Activated naive CD8-positive, alpha-beta T cell treated with anti-CD3 and anti-CD28 coated beads for 36 hours (primary cell): ENCODE measurements at regions not wholly inside any gene's neighbourhood (a gene's known extent, or its start where the extent isn't known, plus 50 kb on each side); places are given as distances from the start of the nearest gene placed in this dataset.

Source experiments
- DNase-seq: peaks from one replicate; pipeline ENCODE4 v3.0.0; 2021
- H3K27ac Mint-ChIP-seq: one replicate; pipeline ENCODE4 v1.8.0; 2022; ENCODE audit warnings: mild to moderate bottlenecking, moderate library complexity, mixed read lengths
- H3K27me3 Mint-ChIP-seq: one replicate; pipeline ENCODE4 v1.8.0; 2022; ENCODE audit warnings: mild to moderate bottlenecking, mixed read lengths
- H3K36me3 Mint-ChIP-seq: one replicate; pipeline ENCODE4 v1.8.0; 2021; ENCODE audit warnings: mild to moderate bottlenecking, mixed read lengths
- H3K4me1 Mint-ChIP-seq: one replicate; pipeline ENCODE4 v1.8.0; 2021; ENCODE audit warnings: mixed read lengths
- H3K4me3 Mint-ChIP-seq: one replicate; pipeline ENCODE4 v1.8.0; 2022; ENCODE audit warnings: mild to moderate bottlenecking, moderate library complexity, mixed read lengths
- H3K9me3 Mint-ChIP-seq: one replicate; pipeline ENCODE4 v1.8.0; 2022; ENCODE audit warnings: mixed read lengths

DNA sequence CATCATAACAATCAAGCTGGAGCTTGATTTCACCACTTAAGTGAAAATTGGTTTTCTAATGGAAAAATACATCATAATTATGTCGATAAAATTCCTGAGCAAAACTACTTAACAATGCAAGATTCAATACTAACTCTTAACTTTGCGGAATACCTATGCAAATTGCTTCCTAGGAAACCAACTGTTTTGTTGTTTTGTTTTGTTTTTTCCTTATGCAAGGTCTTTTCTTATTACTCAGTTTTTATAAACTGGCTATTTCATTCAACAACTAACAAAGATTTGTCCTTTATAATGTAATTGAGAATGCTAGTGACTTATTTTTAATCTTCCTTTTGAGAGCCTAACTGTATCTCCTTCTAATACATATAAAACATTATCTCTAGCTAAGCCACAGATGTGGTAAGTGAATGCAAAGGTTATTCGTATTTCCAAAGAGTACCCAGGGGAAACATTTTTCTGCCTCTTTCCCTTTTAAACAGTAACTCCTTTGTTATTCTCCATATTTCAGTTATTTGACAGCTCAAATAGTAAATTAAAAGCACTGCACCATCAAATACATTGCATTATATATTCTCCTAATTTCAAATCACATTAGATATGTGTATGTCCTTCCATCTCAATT, 609.4 kb downstream of the SLCO4C1 start:
- Mint-ChIP-seq H3K4me3 (no peak overlapping the region), H3K4me1 (no peaks in the 10 kb centered on the region), H3K36me3 (no peaks in the 10 kb centered on the region), H3K9me3 (no peaks in the 10 kb centered on the region), H3K27me3 (no peaks in the 10 kb centered on the region), H3K27ac (no peak overlapping the region)
- DNase-seq: no peak

DNA sequence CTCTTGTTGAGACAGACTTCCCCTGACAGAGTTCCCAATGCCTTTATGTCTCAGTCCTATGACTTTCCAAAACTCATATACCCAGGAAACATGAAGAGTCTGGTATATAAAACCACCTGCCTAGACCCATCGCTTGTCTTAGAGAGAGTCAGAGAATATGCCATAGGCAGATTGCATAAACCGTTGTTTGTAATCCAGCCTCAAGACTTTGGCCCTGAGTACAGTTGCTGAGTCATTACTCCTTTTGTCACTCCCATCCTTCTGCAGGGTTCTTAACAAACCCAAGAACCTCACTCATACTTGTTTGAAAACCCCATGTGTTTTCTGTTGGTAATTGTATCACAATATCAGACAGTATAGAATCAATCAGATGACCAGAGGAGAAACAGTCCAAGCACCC, 616.3 kb downstream of the SLCO4C1 start:
- H3K9me3 Mint-ChIP-seq: no peaks in the 10 kb centered on the region
- H3K4me1 Mint-ChIP-seq: no peaks in the 10 kb centered on the region

DNA sequence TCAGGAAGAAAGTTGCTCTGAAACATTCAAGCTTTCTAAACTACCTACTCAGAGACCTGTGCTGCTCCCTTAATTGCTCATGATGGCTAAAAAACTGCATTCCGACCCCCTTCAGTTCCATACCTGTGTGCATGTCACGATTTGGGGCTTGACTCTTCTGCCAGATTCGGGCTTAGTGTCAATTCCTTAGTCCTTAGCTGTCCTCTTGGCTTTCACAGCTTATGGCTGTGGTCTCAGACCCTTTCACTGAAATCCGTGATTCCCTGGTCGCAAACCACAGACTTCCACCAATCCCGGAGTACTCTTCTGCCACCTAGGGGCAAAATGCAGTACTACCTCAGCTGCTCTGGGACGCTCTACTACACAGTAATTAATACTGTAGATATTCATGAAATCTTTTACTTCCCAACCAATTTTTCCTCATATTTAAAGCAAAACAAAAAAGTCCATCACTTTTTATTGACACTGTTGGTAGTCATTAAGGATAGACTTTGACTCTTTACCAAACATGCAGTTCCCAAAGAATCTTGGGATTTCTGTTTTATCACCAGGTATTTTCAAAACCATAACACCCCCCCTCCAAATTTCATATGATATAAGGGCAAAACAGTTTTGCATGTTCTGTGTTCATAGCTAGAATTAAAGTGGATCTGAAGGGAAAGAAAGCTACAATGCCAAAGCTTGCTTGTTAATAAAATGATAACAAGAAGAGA, 617.4 kb downstream of the SLCO4C1 start:
- Mint-ChIP-seq H3K36me3 (no peaks in the 10 kb centered on the region), H3K27ac (no peak overlapping the region), H3K9me3 (no peaks in the 10 kb centered on the region), H3K4me3 (no peak overlapping the region), H3K4me1 (no peaks in the 10 kb centered on the region), H3K27me3 (peaks cover 8% of the 10 kb centered on the region)
- peak; percentile 3 for DNase-seq

More for the DNA sequence above, 616.3 kb downstream of the SLCO4C1 start:
- no peak overlapping the region for H3K27ac Mint-ChIP-seq
- no peak for DNase-seq
- no peaks in the 10 kb centered on the region for H3K36me3 Mint-ChIP-seq
- no peak overlapping the region for H3K4me3 Mint-ChIP-seq
- H3K27me3 Mint-ChIP-seq: peaks cover 8% of the 10 kb centered on the region

DNA sequence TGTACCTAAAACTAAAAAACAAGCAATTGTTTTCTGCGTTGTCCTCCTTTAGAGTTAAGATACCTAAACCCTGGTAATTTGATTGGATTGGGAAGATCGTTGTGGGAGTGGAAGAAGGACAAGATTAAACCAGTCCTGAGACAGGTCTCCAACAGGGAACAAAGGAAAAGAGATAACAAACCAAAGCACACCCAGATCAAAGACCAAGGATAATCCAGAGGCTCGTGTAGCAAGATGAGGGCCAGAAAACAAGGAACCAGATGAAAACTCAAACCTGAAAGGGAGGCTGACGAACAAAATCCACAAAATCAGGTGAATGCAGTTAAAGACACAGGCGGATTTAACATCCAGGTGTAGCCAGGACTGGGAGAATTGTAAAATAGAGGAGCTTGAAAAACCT, 618.1 kb downstream of the SLCO4C1 start:
- Mint-ChIP-seq H3K27ac (no peak overlapping the region), H3K4me1 (no peaks in the 10 kb centered on the region), H3K27me3 (peaks cover 8% of the 10 kb centered on the region), H3K4me3 (no peak overlapping the region), H3K9me3 (no peaks in the 10 kb centered on the region), H3K36me3 (no peaks in the 10 kb centered on the region)
- DNase-seq: no peak

DNA sequence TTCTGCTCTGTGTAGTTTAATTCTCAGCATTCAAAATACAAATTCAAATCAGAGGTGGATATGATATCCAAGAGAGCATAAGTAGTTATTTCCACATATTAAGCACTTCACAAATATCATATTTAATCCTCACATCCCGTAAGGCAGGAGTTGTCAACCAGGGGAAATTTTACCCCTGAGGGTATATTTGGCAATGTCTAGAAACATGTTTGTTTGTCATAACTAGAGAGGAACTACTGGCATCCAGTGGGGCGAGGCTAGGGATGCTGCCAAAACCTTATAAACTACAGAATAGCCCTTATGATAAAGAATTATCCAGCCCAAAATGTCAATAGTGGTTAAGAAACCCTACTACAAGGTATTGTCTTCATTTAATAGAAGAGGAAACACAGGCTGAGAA, 619.4 kb downstream of the SLCO4C1 start:
- no peak overlapping the region for H3K27ac Mint-ChIP-seq
- peaks cover 8% of the 10 kb centered on the region for H3K27me3 Mint-ChIP-seq
- no peaks in the 10 kb centered on the region for H3K4me1 Mint-ChIP-seq
- no peaks in the 10 kb centered on the region for H3K36me3 Mint-ChIP-seq
- no peak for DNase-seq
- no peaks in the 10 kb centered on the region for H3K9me3 Mint-ChIP-seq
- H3K4me3 Mint-ChIP-seq: no peak overlapping the region

DNA sequence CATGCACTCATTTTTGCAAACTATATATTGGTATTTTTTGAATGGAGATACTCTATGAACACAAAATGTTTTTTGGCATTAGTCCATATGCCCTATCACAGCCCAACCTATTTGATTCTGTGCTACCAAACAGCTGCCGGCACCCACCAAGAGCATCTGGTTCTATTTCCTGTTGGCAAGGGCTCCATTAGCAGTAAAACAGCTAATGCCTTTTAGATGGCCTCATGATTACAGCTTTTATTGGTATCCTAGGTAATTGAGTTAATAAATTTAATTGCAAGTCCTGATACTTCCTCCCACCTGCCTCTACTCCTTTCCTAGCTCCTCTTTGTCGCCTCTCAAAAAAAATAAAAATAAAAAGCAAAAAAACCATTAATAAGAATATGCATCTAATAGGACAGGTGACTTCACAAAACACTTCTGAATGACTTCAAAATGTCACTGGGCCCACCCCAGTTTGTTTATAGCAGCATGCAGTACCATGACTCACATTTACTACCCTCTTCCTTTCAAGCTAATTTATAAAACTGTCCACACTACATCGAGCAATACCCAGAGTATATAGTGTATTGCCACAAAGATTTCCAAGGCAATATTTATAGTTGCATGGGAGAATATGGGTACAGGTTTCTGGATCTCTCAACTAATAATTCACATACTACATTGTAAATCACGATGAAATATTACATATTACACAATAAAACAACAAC, 620.4 kb downstream of the SLCO4C1 start:
- Mint-ChIP-seq H3K36me3 (no peaks in the 10 kb centered on the region), H3K27ac (no peak overlapping the region), H3K27me3 (peaks cover 8% of the 10 kb centered on the region), H3K4me1 (no peaks in the 10 kb centered on the region), H3K9me3 (no peaks in the 10 kb centered on the region), H3K4me3 (no peak overlapping the region)
- no peak for DNase-seq

DNA sequence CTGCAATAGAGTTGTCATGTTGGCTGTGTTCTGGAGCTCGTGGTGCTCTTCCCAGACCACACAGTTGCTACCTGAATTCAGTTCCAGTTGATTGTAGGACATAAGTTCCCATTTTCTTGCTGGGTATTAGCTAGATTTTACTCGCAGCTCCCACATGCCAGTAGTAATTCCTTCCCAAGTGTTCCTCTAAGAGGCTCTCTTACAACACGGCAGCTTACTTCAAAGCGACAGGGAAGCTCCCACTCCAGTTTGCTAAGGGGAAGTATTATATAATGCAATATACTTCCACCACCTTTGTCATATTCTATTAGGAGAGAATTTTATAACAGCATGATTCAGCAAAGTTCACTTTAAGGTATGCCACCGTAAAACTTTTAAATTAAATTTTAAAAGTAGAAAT, 623.0 kb downstream of the SLCO4C1 start:
- H3K27me3 Mint-ChIP-seq: peaks cover 8% of the 10 kb centered on the region

DNA sequence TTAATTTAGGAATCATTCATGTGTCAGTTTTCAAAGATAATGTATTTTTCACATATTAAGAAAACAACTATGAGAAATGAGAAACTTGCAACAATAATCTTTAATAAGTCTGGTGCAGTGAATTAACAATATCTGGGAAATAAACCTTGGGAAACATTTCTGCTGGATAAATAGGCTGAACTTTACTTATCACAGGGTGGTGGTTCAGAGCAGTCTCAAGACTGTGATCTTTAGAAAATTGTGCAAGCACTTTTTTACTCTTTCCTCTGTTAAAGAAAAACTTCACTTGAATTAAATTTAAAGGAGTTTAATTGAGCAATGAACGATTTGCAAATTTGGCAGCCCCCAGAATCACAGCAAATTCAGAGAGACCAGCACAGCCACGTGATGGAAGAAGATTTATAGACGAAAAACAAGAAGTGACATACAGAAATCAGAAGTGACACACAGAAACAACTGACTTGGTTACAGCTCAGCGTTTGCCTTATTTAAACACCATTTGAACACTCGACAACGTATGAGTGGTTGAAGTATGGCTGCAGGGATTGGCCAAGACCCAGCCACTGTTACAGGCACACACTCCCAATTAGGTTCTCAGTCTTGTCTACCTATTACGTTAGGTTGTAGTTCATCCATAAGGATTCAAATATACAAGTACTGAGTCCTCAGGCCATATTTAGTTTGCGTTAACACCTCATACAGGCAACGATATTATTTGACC, 631.9 kb downstream of the SLCO4C1 start:
- no peak for DNase-seq
- H3K27me3 Mint-ChIP-seq: no peaks in the 10 kb centered on the region
- H3K27ac Mint-ChIP-seq: no peak overlapping the region
- H3K9me3 Mint-ChIP-seq: no peaks in the 10 kb centered on the region
- H3K4me1 Mint-ChIP-seq: no peaks in the 10 kb centered on the region
- no peaks in the 10 kb centered on the region for H3K36me3 Mint-ChIP-seq
- H3K4me3 Mint-ChIP-seq: no peak overlapping the region

More for the DNA sequence above, 623.0 kb downstream of the SLCO4C1 start:
- Mint-ChIP-seq H3K27ac (no peak overlapping the region), H3K9me3 (no peaks in the 10 kb centered on the region), H3K4me1 (no peaks in the 10 kb centered on the region), H3K36me3 (no peaks in the 10 kb centered on the region), H3K4me3 (no peak overlapping the region)
- DNase-seq: no peak

DNA sequence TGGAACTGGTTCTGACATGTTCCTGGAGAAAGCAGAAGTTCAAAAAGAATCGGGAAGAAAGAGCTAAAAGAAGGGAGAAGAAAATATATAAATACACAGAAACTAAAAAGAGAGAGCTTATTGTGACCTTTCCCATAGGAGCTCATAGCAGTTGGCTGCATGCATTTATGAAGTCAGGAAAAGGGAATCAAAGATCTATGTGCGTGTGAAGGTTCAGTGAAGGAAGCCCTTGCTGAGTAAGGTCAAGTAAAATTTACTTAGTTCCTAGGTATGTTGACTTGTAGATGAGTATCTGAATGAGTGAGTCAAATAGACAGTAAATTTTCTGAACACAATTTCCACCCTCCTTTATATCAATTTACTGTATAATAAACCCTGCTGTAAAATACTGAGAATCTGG, 632.5 kb downstream of the SLCO4C1 start:
- DNase-seq: no peak
- no peak overlapping the region for H3K4me3 Mint-ChIP-seq
- H3K9me3 Mint-ChIP-seq: no peaks in the 10 kb centered on the region
- H3K36me3 Mint-ChIP-seq: no peaks in the 10 kb centered on the region
- no peaks in the 10 kb centered on the region for H3K27me3 Mint-ChIP-seq
- no peaks in the 10 kb centered on the region for H3K4me1 Mint-ChIP-seq
- no peak overlapping the region for H3K27ac Mint-ChIP-seq

DNA sequence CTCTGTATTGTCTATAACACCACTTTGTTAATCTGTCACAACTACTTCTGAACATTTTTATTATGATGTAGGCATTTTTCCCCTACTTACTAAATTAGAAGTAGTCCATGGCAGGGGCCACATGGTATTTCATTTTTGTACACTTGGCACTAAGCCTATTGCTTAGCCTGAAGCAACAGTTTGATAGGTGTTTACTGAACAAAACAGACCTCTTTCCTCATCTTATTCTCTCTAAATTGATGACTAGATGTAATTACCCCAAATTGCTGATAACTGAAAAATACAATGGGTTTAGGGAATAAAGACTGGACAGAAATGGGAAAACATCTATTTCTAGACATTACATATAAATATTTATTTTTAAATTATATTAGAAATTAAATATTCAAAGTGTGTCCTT, 633.8 kb downstream of the SLCO4C1 start:
- Mint-ChIP-seq H3K4me1 (no peaks in the 10 kb centered on the region), H3K27me3 (no peaks in the 10 kb centered on the region), H3K9me3 (no peaks in the 10 kb centered on the region), H3K4me3 (no peak overlapping the region), H3K36me3 (no peaks in the 10 kb centered on the region), H3K27ac (no peak overlapping the region)
- no peak for DNase-seq

DNA sequence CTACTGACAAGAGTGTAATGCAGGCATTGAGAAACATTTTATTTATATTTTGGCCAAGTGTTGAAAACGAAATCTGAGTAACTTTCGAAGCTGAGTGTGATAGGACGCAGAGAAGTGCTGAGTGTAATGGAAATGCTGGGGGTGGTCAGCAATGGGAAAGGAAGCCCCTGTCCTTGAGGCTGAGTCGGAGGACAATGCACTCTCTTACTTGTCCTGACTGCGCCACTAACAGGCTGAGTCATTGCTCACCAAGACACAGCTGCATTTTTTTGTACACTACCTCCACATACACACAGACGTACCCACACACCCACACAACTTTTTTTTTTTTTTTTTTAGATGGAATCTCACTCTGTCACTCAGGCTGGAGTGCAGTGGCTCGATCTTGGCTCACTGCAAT, 637.7 kb downstream of the SLCO4C1 start:
- H3K9me3 Mint-ChIP-seq: no peaks in the 10 kb centered on the region
- H3K27ac Mint-ChIP-seq: no peak overlapping the region
- DNase-seq: no peak
- no peaks in the 10 kb centered on the region for H3K4me1 Mint-ChIP-seq
- no peaks in the 10 kb centered on the region for H3K27me3 Mint-ChIP-seq
- no peak overlapping the region for H3K4me3 Mint-ChIP-seq
- no peaks in the 10 kb centered on the region for H3K36me3 Mint-ChIP-seq

DNA sequence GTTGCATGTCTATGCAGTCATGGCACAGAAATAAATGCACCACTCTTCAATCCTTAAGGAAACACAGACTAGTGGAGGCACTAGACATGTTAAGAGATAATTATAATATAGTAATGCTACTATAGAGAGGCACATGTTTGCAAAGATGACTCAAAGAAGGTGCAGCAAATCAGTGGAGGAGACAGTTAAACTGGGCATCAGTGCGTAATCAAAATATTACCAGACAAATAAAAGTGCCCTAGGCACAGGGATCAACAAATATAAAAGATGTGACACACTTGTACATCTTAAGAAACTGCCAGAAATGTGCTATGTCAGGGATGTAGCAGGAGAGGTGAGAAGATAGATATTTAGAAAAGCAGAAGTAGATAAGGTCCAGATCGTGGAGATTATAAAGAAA, 642.1 kb downstream of the SLCO4C1 start:
- no peak overlapping the region for H3K4me3 Mint-ChIP-seq
- H3K27ac Mint-ChIP-seq: no peak overlapping the region
- H3K9me3 Mint-ChIP-seq: no peaks in the 10 kb centered on the region
- H3K4me1 Mint-ChIP-seq: no peaks in the 10 kb centered on the region
- no peaks in the 10 kb centered on the region for H3K36me3 Mint-ChIP-seq
- DNase-seq: no peak
- H3K27me3 Mint-ChIP-seq: no peaks in the 10 kb centered on the region

DNA sequence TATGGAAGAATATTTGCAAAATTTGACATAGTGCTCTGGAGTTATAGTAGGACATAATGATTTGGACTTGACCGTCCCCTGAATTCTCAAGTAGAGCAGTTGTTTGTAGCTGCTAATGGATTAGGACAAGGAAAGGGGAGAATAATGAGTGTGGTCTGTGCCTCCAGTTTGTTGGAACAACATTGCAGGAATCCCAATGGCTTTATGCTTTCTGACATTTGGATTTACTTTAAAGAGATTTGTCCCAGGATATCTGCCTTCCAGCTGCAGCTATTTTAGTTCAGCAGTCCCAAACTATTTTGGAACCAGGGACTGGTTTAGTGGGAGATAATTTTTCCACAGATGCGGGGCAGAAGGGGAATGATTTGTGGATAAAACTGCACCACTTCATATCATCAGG, 648.2 kb downstream of the SLCO4C1 start:
- no peak for DNase-seq
- no peak overlapping the region for H3K4me3 Mint-ChIP-seq
- H3K36me3 Mint-ChIP-seq: no peaks in the 10 kb centered on the region
- H3K4me1 Mint-ChIP-seq: no peaks in the 10 kb centered on the region
- H3K9me3 Mint-ChIP-seq: no peaks in the 10 kb centered on the region
- H3K27ac Mint-ChIP-seq: no peak overlapping the region
- no peaks in the 10 kb centered on the region for H3K27me3 Mint-ChIP-seq

DNA sequence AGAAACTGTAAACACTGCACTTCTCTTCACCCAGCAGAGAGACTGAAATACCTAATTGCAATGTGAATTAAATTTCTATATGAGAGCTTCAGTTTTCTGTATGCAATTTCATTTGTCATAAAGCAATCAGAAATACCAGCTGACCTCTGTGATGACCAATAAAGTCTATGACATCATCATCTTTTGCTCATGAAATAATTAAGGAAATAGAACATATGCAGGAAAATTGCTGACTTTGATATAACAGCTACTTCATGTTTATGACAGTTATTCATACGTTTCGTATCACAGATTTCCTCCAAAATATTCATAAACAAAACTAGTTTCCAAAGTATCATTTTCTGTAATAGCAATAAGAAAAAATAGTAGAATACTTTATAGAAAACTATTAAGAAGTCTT, 652.3 kb downstream of the SLCO4C1 start:
- H3K27me3 Mint-ChIP-seq: no peaks in the 10 kb centered on the region
- no peak for DNase-seq
- H3K27ac Mint-ChIP-seq: no peak overlapping the region
- no peaks in the 10 kb centered on the region for H3K36me3 Mint-ChIP-seq
- H3K4me3 Mint-ChIP-seq: no peak overlapping the region
- no peaks in the 10 kb centered on the region for H3K4me1 Mint-ChIP-seq
- H3K9me3 Mint-ChIP-seq: no peaks in the 10 kb centered on the region

DNA sequence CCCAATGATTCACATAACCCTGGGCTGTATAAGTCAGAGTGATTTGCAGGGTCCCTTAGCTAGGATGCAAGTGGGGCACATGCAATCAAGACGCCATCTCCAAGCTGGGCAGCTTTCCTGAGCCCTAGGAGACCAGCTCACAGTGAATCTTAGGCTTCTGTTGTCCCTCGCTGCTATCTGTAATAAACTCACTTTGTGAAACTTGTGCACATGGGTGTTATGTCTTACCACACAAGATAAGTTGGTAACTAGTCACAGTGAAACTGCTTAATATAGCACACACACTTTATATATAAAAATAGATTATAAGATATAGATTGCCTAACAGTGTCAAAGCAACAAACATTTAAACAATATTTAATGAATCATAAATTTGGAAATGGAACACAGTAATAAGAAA, 658.5 kb downstream of the SLCO4C1 start:
- Mint-ChIP-seq H3K27ac (no peak overlapping the region), H3K27me3 (no peaks in the 10 kb centered on the region), H3K4me3 (no peak overlapping the region), H3K4me1 (no peaks in the 10 kb centered on the region), H3K9me3 (no peaks in the 10 kb centered on the region), H3K36me3 (no peaks in the 10 kb centered on the region)
- DNase-seq: no peak
